GM21576 (cell line): ENCODE measurements at regions not wholly inside any gene's neighbourhood (a gene's known extent, or its start where the extent isn't known, plus 50 kb on each side); places are given as distances from the start of the nearest gene placed in this dataset.

Experiments
- ATAC-seq: cut with Tn5 transposase; IDR thresholded peaks from one replicate; pipeline ENCODE4 v1.9.1; 2021; ENCODE audit warnings: mild to moderate bottlenecking, moderate library complexity; ENCODE audit not compliant: unreplicated experiment

DNA sequence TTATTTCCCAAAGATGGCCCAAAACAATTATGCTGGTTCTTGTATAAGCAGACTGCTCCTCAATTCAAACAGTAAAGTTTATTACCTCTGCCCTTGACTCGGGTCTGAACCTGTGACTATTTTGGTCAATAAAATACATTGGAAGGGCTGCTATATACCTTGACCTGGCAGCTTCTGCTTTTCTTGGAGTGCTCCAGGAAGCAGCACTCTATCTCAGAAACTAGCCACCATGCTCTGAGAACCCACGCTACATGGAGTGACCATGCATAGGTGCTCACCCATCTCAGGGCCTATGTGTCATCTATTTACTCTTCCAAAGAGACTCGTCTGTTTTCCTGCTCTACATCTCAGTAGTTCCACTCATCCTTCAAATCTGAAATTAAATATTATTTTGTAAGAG, 299.9 kb downstream of the AHR start:
- ATAC-seq, result no peak

DNA sequence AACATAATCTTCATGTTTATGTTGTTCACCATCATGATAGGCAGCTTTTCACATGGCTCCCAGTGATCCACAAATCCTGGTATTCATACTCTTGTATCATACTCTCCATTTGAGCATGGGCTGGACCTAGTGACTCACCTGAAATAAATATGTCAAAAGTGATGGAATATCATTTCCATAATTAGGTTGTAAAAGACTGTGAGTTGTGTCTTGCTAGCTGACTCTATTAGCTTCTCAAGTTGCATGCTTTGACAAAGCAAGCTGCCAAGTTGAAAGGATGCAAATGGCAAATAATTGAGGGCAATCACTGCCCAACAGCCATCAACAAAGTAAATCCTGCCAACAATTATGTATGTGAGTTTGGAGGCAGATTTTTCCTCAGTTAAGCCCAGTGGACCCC, 300.4 kb downstream of the AHR start:
- no peak for ATAC-seq

DNA sequence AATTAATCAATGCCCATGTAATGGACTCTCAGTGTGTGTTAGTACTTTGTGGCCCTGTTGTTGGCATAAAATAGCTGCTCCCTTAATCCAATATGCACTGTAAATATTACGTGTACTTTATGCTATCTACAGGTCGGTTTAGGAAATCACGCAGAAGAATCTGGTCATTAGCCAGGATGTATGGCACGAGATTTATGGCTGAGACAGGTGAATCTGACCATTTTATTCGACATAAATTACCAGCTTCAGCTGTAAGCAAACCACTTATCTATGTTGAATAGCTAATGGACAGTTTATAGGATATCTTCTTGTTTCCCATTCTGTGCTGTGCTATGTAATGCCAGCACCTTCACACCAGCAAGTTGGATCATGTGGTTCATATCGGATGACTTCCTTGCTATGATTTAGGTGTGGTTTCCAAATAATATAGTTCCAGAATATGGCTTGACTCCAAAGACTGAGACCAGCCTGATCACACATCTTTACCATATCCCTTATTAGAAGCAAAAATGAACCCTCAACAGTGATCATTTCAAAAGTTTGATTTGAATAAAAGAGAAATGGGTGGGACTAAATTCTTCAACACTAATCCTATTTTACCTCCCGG, 301.4 kb downstream of the AHR start:
- ATAC-seq, result no peak

DNA sequence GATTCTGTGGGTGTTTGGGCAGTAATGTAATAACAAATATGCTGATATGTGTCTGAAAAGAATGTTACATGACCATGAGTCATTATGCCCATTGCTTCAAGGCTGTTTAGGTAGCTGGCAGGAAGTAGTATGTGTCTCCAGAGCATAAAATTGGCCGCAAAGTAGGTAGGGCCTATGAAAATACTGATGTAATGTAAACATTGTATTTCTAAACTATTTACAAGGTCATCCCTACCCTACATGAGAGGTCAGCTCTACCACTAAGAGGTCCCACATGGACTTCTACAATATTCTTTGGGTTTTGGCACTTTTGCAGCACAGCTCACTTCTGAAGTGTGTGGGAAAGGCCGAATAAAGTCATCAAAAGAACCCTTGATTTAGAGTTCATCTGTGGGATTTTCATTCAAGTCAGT, 301.9 kb downstream of the AHR start:
- ATAC-seq, result no peak

DNA sequence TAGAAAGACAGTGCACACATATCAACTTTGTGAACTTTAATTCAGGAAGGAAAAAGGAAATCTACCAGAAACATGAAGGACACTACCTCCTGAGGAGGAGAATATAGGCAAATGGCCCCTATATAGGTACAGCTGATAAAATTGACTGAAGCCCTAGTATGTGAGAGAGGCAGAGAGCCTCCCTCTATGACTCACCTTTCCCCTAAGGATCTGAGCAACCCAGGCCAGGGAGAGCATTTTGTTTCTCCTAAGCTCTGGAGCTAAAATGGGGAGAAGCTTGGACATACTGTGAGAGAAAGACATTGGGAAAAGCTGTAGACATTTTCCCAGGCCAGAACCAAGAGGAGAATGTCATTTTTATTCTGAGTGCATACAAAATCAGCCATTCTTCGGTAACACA, 303.5 kb downstream of the AHR start:
- no peak for ATAC-seq

DNA sequence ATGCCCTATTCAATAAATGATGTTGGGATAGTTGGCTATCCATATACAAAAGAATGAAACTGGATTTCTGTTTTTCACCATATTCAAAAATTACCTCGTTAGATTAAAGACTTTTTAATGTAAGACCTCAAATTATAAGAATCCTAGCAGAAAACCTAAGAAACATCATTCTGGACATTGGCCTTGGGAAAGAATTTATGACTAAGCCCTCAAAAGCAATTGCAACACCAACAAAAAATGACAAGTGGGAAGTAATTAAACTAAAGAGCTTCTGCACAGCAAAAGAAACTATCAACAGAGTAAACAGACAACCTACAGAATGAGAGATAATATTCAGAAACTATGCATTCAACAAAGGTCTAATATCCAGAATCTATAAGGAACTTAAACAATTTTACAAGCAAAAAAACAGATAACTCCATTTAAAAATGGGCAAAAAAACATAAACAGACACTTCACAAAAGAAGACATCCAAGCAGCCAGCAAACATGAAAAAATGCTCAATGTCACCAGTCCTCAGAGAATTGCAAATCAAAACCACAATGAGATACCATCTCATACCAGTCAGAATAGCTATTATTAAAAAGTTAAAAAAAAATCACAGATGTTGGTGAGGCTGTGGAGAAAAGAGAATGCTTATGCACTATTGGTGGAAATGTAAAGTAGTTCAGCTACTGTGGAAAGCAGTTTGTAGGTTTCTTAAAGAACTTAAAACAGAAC, 309.8 kb downstream of the AHR start:
- ATAC-seq, result no peak

DNA sequence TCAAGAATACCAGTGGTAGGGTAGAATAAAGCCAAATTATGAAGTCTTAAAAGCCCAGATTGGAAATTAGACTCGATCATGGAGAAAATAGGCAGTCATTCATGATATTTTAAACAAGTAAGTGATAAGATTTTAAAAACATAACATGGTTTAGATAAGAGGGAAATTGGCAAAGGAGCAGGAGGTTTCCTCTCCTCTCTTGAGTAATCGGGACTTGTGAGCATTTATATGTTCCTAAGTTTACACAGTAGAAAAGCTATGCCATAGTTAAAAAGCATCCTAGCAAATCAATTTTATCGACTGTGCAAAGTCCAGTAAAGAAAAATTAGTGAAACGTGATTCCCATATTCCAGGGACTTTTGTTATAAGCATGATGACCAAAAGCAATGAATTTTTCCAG, 313.2 kb downstream of the AHR start:
- no peak for ATAC-seq

DNA sequence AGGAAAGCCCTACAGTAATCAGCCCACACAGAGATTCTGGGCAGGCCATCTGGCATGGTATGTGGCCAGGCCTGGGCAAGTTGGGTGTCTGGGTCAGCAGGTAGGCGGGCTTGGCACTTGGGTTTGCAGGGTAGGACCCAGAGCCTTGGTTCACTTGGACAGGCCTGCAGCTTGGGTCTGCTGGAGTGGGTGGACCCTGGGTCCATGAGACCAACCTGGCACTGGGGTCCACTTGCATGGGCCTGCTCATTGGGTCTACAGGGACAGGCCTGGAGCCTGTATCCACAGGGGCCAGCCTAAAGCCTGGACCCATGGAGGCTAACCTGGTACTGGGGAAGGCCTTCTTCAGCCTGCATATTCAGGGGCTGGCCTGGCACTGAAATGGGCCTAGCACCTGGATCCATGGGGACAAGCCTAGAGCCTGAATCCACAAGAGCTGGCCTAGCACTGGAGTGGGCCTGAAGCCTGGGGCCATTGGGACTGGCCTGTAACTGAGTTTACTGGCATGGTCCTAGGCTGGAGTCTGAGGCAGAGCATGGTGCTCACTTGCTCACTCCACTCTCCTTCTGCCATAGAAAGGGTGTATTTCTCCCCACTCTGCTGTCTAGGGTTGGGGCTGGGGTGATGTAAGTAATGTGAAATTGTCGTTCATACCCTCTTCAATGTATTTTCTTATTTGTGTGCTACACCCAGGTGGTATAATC, 315.0 kb downstream of the AHR start:
- ATAC-seq, result no peak

DNA sequence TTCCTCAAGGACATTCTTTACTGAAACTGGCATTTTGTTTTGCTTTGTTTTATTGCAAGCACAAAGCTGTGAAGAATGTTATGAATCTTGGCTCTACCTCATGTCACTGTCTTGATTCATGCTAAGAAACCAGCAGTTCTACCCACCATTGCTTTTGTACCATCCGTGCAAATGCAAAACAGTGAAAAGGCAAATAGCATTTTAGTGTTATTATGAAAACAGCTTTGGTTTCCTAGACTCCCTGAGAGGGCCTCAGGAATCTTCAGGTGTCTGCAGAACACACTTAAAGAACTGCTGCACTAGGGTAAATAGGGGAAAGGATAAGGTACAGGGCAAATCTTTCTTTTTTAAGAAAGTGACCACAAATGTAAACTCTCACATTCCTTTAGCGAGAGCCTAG, 318.9 kb downstream of the AHR start:
- no peak for ATAC-seq

DNA sequence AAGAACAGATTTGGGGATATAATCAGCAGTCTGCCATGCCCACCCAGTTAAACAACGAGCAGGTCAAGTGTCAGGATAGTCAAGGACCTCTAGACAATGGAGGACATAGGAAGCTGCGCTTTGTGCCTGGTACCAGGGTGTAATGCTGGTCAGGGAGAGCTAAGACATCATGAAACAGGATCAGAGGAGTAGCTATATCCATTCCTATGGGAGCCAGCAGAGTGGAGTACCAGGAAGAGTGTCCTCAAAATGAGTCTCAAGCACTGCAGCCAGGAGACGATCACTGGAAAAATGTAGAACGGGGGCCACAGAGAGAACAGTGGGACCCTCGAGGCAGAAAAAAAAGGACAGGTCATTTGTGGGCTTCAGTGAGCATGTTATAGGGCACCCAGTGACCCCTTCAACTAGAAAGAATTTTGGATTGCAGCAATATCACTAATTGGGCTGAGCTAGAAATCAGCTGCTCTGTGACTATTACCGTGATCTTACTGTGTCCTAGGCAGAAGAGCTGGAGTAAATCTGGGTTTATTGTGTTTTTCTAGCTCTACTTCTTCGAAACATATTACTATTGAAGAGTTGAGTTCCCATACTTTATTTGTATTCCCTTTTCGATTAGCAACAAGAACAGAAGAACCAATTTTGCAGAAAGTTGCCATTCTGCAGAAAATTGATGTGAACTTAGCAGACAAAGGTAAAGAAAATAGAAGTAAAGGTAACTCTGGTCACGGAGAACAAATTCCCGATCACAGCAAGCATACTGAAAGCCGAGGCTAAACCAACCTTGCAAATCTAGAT, 319.6 kb downstream of the AHR start:
- ATAC-seq, result no peak

DNA sequence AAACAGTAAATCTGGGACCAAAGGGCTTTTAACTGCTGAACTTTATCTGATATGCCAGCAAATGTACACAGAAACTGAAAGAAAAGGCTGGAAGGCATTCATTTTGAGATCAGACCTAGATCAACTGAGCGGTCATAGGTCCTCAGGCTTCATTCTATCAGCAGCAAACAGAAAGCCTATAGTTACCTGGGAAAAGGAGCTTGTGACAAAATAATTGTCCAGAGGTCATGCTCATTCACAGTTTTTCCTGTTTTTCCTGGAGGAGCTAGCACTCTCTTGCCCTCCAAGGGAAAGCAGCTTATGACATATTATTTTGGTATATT, 320.2 kb downstream of the AHR start:
- no peak for ATAC-seq

DNA sequence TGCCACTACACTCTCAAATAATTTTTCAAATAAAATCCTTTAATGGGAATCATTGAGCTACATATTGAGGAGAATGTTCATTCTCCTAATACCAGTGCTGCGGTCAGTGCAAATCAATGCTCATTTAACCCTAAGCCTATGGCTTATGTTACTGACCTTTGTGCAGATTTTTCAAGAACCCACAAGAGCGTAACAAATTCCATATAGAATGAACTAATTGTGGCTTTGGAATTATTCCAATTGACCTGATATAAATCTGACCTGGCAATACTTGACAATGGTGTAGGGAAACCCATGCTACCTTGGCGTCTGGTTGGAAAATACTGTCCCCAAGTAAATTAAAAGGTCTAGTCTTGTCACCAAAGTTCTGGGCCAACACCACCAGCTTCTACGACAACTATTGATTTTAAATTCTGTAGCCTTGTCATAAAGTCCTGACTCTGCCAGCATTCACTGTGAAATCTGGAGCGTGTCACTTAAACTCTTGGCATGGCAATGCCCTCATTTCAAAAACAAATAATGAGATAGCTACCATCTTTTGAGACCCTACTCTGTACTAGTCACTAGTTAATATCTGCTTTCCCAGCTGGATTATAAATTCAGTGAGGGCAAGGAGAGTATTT, 320.9 kb downstream of the AHR start:
- ATAC-seq, result no peak

DNA sequence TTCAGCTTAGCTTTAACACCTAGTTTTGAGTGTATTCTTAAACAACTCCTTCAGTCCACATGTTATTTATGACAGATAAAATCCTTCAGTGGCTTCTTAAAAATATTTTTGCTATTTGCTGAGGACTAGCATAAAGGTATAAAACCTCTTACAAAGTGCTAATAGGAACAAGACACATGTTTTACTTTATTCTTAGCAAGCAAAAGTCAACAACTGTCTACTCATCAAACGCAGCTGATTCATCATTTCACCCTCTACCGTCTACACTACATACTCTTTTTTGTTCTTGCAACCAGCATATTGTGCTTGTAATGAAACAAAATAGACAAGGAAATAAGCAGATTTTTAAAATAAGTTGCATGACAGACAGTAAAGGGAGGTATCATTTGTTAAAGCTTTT, 319.7 kb downstream of the SNX13 start:
- no peak for ATAC-seq

DNA sequence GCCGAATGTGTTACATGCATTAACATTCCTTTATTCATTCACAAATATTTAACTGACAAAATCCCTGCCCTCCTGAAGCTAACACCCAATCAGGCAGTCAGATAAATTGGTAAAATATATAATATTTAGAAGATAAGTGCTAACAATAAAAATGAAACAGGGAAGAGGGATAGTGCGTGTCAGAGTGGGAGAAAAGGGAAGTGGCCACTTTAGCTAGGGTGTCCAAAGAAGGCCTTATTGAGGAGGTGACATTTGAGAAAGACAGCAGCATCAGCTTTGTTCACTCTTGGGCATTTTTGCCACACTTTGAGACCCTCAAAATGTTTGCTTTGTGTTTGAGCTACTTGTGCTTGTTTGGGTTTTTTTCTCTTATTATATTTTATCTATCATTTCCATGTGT, 317.8 kb downstream of the SNX13 start:
- no peak for ATAC-seq

DNA sequence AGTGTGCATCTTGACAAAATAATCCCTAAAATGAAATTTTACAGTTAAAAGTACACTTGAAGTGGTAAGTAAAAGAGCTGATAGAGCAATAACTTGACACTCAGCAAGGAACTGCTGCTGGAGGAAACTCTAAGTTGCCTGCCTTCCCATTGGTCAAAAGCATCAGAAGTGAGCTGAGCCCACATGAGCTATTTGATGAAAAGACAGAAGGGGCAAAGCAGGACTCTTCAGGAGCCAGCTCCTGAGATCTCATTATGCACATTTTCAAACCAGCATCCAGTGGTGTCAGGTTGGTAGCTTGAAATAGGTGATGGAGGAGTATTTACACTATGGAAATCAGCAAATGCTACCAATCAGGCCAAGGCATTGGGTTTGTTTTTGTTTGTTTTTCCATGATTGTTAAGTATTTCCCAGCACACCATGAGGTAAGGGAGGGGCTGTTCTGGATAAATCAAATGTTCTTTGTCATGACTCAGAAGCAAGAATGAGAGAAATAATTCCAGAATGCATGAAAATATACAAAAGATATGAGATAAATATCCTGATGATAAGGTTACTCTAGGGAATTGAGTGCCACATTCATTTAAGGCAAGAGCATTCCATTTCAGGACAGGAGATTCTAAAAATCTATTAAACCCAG, 316.6 kb downstream of the SNX13 start:
- no peak for ATAC-seq

DNA sequence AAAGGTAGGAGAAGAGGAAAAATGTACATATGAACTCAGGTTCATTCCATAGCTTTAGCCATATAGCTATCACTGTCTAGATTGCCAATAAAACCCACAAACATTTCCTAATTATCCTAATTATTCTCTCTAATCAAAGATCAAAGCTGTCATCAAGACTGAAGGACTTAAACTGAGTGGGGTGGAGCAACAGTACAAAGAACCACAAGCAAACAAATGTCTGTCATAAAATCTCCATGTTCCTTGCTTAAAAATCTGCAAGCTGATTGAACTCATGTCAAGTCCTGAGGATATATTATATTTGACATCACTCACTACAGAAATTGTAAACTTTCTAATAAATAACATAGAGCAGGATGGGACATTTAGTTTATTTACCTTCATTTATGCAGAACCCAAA, 315.9 kb downstream of the SNX13 start:
- ATAC-seq, result no peak

DNA sequence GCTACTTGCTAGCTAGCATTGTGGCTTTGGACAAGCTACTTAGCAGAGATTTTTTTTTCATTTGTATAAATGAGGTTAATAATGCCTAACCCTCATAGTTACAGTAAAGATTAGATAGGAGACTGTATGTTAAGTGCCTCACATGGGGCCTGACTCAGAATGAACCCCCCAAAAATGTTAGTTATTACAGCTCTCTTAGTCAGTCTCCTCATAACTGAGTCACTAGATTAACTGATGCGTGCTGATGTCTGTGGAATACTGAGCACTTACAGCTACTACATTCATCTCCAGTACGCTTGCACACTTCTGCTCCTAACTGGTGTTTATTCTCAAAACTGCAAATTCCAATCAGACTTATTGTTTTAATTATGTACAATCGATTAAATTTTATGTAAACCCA, 315.3 kb downstream of the SNX13 start:
- no peak for ATAC-seq

DNA sequence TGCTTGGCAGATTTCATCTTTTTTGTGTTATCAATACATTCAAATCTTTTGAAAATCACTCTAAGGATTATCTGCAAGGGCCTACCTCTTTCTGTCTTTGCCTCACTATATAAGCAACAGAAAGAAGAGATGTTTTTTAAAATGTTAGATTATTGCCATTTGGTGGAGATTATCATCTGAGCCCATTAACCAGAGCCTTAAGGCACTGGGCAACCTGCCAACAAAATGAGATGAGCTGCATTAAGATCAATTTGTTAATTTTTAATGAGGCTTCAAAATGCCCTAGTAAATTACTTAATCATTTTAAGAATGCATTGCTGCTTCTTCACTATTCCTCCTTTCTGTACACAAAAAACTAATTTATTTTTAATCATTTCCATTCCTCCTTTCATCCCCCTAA, 314.1 kb downstream of the SNX13 start:
- ATAC-seq, result no peak

DNA sequence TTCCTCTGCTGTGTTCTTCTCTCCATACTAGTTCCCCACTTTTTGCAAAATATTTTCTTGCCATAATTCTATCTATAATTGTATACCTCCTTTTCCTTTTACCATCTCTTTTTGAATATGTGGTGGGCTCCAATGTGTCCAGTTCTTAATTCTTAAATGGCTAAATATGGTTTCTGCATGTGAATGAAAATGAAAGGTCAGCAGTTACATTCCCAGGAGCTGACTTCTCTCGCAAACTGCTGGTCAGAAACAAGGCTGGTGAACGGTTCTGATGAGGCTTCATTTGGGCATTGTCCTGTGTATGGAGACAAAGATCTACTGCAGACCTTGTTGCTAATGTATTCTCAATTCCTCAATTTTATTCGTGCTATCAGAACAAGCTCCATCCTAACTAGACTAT, 309.2 kb downstream of the SNX13 start:
- ATAC-seq, result no peak

DNA sequence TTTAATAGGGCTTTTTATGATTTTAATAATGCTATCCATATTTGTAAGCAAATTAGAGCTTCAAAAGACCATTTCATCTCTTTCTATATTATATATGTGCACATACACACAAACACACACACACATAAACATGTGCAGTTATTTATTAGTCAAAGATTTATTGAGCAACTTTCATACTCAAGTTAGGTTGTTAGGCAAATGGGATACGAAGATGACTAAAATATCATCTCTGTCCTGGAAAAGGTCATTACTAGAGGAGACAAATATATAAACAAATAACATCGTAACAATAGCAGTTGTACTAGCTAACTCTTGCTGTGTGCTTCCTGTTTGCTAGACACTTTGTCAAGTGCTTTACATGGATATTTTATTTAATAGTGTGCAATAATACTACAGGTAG, 307.9 kb downstream of the SNX13 start:
- ATAC-seq, result no peak

DNA sequence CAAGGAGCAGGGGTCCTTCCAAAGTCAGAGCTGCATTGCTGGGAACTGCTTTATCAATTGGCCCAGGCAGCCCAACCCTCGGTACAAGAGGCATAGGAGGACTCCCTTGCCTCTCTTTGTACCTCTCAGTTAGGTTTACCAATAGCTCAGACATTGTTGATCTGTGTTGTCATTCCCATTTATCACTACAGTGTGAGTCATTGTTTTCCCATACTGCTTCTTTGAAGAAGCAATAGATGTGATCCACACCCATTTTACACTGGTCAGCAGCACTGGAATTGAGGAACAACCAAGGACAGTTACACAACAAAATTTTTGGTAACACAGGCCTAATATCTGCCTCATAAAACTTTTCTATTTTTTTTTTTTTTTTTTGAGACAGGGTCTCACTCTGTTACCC, 307.2 kb downstream of the SNX13 start:
- no peak for ATAC-seq
